K562 (cell line): ENCODE measurements at regions not wholly inside any gene's neighbourhood (a gene's known extent, or its start where the extent isn't known, plus 50 kb on each side); places are given as distances from the start of the nearest gene placed in this dataset.

Source experiments
- ATAC-seq: fragments of 200-7000 bp; cut with Tn5 transposase; 3 replicates; pipeline ENCODE4 v1.9.1; 2020; ENCODE audit warnings: moderate library complexity
- BruUV-seq: library from RNA; stranded (reverse); fragments of 400-500 nt; replicated peaks from 2 replicates; lab custom pipeline; 2021; lab: Mats Ljungman, UMichigan
- CTCF ChIA-PET: fragments of 300-600 bp; formaldehyde crosslinking; extraction: SDS; loops from one replicate; lab custom pipeline; 2021; ENCODE audit warnings: low intra/inter-chr PET ratio; lab: Yijun Ruan, JAX
- POLR2A ChIA-PET: fragments of 300-600, 350-650 bp; sonication (Branson Sonifier 250); formaldehyde crosslinking; extraction: SDS; loops from one replicate; lab custom pipeline; 2021; ENCODE audit warnings: antibody characterized with exemption, inconsistent platforms; lab: Yijun Ruan, JAX
- DNase-seq, 4 experiments: peaks; one replicate each; pipeline versions ENCODE4 v3.0.0 to v3.0.0-alpha.2; 2011 to 2018; ENCODE audit warnings: low spot score in 3 of 4, mixed read lengths in 3 of 4; ENCODE audit errors: extremely low read depth in 1 of 4
- FAIRE-seq: peaks from 2 replicates; lab custom pipeline; 2011; peaks lifted over from hg19 to GRCh38; lab: Jason Lieb, UNC
- H2AFZ ChIP-seq: 2 replicates; pipeline ENCODE4 v1.6.0; 2011; ENCODE audit warnings: low read depth, low read length, control low read depth, inconsistent platforms
- H3K27ac ChIP-seq: fragments of 200-600 bp; 3 replicates; pipeline ENCODE4 v1.8.0; 2011; ENCODE audit warnings: low read depth, mild to moderate bottlenecking, control low read depth, inconsistent platforms, low read length, moderate library complexity, mixed read lengths; ENCODE audit errors: extremely low read depth
- H3K27me3 ChIP-seq, 2 experiments: fragments of 300-600 bp in 1 of 2; 2 replicates in 1 of 2; 3 replicates in 1 of 2; pipeline versions ENCODE4 v1.6.0 to v1.8.0; 2011; ENCODE audit warnings: inconsistent platforms in 2 of 2, low read length in 2 of 2, mild to moderate bottlenecking in 1 of 2, mixed read lengths in 1 of 2, moderate library complexity in 1 of 2; ENCODE audit not compliant: control insufficient read depth in 2 of 2, insufficient read depth in 2 of 2
- H3K36me3 ChIP-seq: fragments of 300-600 bp; 3 replicates; pipeline ENCODE4 v1.8.0; 2011; ENCODE audit warnings: mild to moderate bottlenecking, low read length, inconsistent platforms; ENCODE audit not compliant: control insufficient read depth, insufficient read depth
- H3K4me1 ChIP-seq, 2 experiments: fragments of 200-600 bp in 1 of 2; replicated peaks in 1 of 2; 2 replicates in 1 of 2; 3 replicates in 1 of 2; pipeline versions ENCODE4 v1.5.1 to v1.8.0; 2011; ENCODE audit warnings: inconsistent platforms in 2 of 2, low read length in 2 of 2, mild to moderate bottlenecking in 1 of 2, mixed read lengths in 1 of 2, moderate library complexity in 1 of 2; ENCODE audit not compliant: control insufficient read depth in 2 of 2, insufficient read depth in 2 of 2
- H3K4me2 ChIP-seq: 2 replicates; pipeline ENCODE4 v1.6.1; 2011; ENCODE audit warnings: low read length, control low read depth, inconsistent platforms, mixed read lengths; ENCODE audit not compliant: insufficient read depth
- H3K4me3 ChIP-seq: fragments of 200-600 bp; sonication (generic), shearing (Covaris generic); 2 replicates; pipeline ENCODE4 v1.5.1; 2016; ENCODE audit warnings: control low read depth, inconsistent platforms
- H3K79me2 ChIP-seq: fragments of 200-600 bp; 3 replicates; pipeline ENCODE4 v1.8.0; 2011; ENCODE audit warnings: low read length, inconsistent platforms; ENCODE audit not compliant: control insufficient read depth, insufficient read depth
- H3K9ac ChIP-seq, 2 experiments: 2 replicates each; pipeline versions ENCODE4 v1.6.0 to v1.6.1; 2011; ENCODE audit warnings: low read depth in 2 of 2, low read length in 2 of 2, control low read depth in 1 of 2, inconsistent platforms in 1 of 2, mild to moderate bottlenecking in 1 of 2, mixed read lengths in 1 of 2; ENCODE audit not compliant: insufficient read depth in 1 of 2
- H3K9me1 ChIP-seq: one replicate; pipeline ENCODE4 v1.6.0; 2011; ENCODE audit warnings: inconsistent platforms, mild to moderate bottlenecking, low read length, moderate library complexity; ENCODE audit not compliant: control insufficient read depth, insufficient read depth
- H3K9me3 ChIP-seq: replicated peaks from 2 replicates; pipeline ENCODE4 v1.5.1; 2011; ENCODE audit warnings: low read depth, low read length, inconsistent platforms; ENCODE audit not compliant: control insufficient read depth, insufficient read depth
- H4K20me1 ChIP-seq: replicated peaks from 2 replicates; pipeline ENCODE4 v1.6.1; 2011; ENCODE audit warnings: low read length, inconsistent platforms, mixed read lengths; ENCODE audit not compliant: control insufficient read depth, insufficient read depth
- CBX1 ChIP-seq: sonication (generic); IDR thresholded peaks from 2 replicates; pipeline ENCODE4 v1.6.1; 2016; ENCODE audit warnings: antibody characterized with exemption, low read depth, mild to moderate bottlenecking
- CBX3 ChIP-seq, 2 experiments: IDR thresholded peaks; 1 replicate in 1 of 2; 2 replicates in 1 of 2; pipeline ENCODE4 v1.6.1; 2012; ENCODE audit warnings: inconsistent platforms in 2 of 2, low read length in 2 of 2, borderline replicate concordance in 1 of 2, control low read depth in 1 of 2
- KLF6 ChIP-seq: fragments of 250-450 bp; sonication (Bioruptor Pico); IDR thresholded peaks from 2 replicates; pipeline ENCODE4 v1.4.0; 2020; ENCODE audit warnings: mild to moderate bottlenecking, moderate library complexity, borderline replicate concordance
- U2AF2 ChIP-seq: fragments of 200-400 bp; formaldehyde crosslinking; optimal IDR thresholded peaks from 2 replicates; pipeline ENCODE3; 2017; ENCODE audit warnings: low read depth, mild to moderate bottlenecking, low read length
- ZKSCAN8 ChIP-seq: fragments of 200-800 bp; sonication (Bioruptor generic); IDR thresholded peaks from 2 replicates; pipeline ENCODE4 v1.6.1; 2016; ENCODE audit warnings: missing genetic modification characterization, missing compliant biosample characterization
- ZNF12 ChIP-seq: sonication (generic); formaldehyde crosslinking; IDR thresholded peaks from 2 replicates; pipeline ENCODE4 v1.4.0; 2020; ENCODE audit warnings: mild to moderate bottlenecking, missing genetic modification reagents
- WGBS: fragments of 100-300 bp; shearing (Covaris generic); methylation state at CpG from one replicate; pipeline ENCODE4 v1.1.6; 2016; ENCODE audit warnings: low coverage, mixed read lengths; ENCODE audit not compliant: insufficient coverage; ENCODE audit errors: missing lambda C conversion rate; 5-methylcytosine and 5-hydroxymethylcytosine counted together
- in situ Hi-C: fragments of 300-500 bp; cut with MboI; formaldehyde crosslinking; loops from 4 replicates; pipeline ENCODE4 v1.15.0; 2018; ENCODE audit warnings: inconsistent platforms, mixed read lengths
- intact Hi-C: fragments of 100-400 bp; cut with micrococcal nuclease; formaldehyde crosslinking; loops from 2 replicates; pipeline ENCODE4 v1.14.2; 2022
- TF ChIP-seq, protein P1 (sequence below): fragments of 150-350 bp; conservative IDR thresholded peaks from 2 replicates; pipeline ENCODE4 v1.6.1; 2014; ENCODE audit warnings: low read length
- TF ChIP-seq, protein P2 (sequence below): sonication (generic); formaldehyde crosslinking; IDR thresholded peaks from 2 replicates; pipeline ENCODE4 v1.8.0; 2023; ENCODE audit warnings: missing genetic modification reagents, mild to moderate bottlenecking, borderline replicate concordance
- TF ChIP-seq, protein P3 (sequence below), 2 experiments: IDR thresholded peaks; 2 replicates each; pipeline ENCODE4 v1.6.1; 2011; ENCODE audit warnings: borderline replicate concordance in 1 of 2, control low read depth in 1 of 2, low read depth in 1 of 2, low read length in 1 of 2, mild to moderate bottlenecking in 1 of 2, mixed read lengths in 1 of 2, moderate library complexity in 1 of 2; ENCODE audit not compliant: insufficient read depth in 1 of 2, insufficient read length in 1 of 2, poor library complexity in 1 of 2, severe bottlenecking in 1 of 2; ENCODE audit errors: extremely low read depth in 1 of 2

DNA sequence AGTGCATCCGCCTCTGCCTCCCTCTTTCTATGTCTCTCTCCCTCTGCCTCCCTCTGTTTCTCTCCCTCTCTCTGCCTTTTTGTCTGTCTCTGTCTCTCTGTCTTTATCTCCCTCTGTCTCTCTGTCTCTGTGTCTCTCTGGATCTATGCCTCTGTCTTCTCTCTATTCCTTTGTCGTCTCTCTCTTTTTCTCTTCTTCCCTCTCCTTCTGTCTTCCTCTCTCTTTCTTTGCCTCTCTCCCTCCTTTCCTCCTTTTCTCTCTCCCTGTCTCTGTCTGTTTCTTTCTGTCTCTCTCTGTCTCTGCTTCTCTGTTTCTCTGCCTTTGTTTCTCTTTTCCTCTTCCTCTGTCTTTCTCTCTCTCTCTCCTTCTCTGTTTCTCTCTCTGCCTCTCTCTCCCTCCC is 678.8 kb upstream of the NRP1 start (continued):
- no peak for TF ChIP-seq CBX3 (IDR thresholded peaks at IDR 0.05; ENCODE audit: borderline replicate concordance in 1 of 2, low read length in 2 of 2)
- TF ChIP-seq, all 486 proteins: peak for 0

DNA sequence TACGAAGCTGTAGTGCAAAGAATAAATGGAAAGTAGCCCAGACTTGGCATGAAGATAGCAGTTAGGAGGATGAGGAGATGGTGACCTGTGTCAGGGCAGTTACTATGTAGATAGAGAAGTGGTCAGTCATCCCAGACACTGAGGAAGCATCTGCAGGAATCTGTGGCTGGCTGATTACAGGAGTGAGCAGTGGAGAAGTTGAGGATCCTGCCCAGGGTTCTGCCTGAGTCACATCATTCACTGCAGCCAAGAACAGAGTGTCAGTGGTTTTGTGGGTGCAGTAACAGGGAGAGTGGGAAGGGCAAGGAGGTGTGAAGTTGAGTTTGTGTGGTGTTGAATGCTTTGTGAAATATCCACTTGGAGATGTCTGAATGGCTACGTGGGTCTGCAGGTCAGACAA is 676.4 kb upstream of the NRP1 start:
- ATAC-seq (no peak), FAIRE-seq (no peak), DNase-seq (no peak)
- H3K4me1 ChIP-seq, result no peaks in the 10 kb centered on the region
- ChIA-PET CTCF (no interaction called here), POLR2A (no interaction called here)
- H3K9ac ChIP-seq, result no peak overlapping the region
- TF ChIP-seq, protein P1, sequence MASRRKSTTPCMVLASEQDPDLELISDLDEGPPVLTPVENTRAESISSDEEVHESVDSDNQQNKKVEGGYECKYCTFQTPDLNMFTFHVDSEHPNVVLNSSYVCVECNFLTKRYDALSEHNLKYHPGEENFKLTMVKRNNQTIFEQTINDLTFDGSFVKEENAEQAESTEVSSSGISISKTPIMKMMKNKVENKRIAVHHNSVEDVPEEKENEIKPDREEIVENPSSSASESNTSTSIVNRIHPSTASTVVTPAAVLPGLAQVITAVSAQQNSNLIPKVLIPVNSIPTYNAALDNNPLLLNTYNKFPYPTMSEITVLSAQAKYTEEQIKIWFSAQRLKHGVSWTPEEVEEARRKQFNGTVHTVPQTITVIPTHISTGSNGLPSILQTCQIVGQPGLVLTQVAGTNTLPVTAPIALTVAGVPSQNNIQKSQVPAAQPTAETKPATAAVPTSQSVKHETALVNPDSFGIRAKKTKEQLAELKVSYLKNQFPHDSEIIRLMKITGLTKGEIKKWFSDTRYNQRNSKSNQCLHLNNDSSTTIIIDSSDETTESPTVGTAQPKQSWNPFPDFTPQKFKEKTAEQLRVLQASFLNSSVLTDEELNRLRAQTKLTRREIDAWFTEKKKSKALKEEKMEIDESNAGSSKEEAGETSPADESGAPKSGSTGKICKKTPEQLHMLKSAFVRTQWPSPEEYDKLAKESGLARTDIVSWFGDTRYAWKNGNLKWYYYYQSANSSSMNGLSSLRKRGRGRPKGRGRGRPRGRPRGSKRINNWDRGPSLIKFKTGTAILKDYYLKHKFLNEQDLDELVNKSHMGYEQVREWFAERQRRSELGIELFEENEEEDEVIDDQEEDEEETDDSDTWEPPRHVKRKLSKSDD, result no peak
- TF ChIP-seq, protein P2, sequence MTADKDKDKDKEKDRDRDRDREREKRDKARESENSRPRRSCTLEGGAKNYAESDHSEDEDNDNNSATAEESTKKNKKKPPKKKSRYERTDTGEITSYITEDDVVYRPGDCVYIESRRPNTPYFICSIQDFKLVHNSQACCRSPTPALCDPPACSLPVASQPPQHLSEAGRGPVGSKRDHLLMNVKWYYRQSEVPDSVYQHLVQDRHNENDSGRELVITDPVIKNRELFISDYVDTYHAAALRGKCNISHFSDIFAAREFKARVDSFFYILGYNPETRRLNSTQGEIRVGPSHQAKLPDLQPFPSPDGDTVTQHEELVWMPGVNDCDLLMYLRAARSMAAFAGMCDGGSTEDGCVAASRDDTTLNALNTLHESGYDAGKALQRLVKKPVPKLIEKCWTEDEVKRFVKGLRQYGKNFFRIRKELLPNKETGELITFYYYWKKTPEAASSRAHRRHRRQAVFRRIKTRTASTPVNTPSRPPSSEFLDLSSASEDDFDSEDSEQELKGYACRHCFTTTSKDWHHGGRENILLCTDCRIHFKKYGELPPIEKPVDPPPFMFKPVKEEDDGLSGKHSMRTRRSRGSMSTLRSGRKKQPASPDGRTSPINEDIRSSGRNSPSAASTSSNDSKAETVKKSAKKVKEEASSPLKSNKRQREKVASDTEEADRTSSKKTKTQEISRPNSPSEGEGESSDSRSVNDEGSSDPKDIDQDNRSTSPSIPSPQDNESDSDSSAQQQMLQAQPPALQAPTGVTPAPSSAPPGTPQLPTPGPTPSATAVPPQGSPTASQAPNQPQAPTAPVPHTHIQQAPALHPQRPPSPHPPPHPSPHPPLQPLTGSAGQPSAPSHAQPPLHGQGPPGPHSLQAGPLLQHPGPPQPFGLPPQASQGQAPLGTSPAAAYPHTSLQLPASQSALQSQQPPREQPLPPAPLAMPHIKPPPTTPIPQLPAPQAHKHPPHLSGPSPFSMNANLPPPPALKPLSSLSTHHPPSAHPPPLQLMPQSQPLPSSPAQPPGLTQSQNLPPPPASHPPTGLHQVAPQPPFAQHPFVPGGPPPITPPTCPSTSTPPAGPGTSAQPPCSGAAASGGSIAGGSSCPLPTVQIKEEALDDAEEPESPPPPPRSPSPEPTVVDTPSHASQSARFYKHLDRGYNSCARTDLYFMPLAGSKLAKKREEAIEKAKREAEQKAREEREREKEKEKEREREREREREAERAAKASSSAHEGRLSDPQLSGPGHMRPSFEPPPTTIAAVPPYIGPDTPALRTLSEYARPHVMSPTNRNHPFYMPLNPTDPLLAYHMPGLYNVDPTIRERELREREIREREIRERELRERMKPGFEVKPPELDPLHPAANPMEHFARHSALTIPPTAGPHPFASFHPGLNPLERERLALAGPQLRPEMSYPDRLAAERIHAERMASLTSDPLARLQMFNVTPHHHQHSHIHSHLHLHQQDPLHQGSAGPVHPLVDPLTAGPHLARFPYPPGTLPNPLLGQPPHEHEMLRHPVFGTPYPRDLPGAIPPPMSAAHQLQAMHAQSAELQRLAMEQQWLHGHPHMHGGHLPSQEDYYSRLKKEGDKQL (CRISPR knock-in tag), result no peak
- TF ChIP-seq U2AF2 (no peak), ZKSCAN8 (CRISPR knock-in tag) (no peak), ZNF12 (CRISPR knock-in tag) (no peak), KLF6 (CRISPR knock-in tag) (no peak), CBX1 (no peak)
- TF ChIP-seq, protein P3, sequence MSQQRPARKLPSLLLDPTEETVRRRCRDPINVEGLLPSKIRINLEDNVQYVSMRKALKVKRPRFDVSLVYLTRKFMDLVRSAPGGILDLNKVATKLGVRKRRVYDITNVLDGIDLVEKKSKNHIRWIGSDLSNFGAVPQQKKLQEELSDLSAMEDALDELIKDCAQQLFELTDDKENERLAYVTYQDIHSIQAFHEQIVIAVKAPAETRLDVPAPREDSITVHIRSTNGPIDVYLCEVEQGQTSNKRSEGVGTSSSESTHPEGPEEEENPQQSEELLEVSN (IDR thresholded peaks at IDR 0.05; ENCODE audit: borderline replicate concordance in 1 of 2, extremely low read depth in 1 of 2, insufficient read depth in 1 of 2, insufficient read length in 1 of 2, low read depth in 1 of 2, low read length in 1 of 2, poor library complexity in 1 of 2, severe bottlenecking in 1 of 2), result peak in 1 of 2 experiments; percentile 22
- no peak overlapping the region for H2AFZ ChIP-seq
- no peak overlapping the region for H3K27ac ChIP-seq
- no peaks in the 10 kb centered on the region for H3K9me1 ChIP-seq
- no peak overlapping the region for H3K4me2 ChIP-seq
- in situ Hi-C loops, result loop anchor here (10.0 kb wide), 1 partner anchor 1044 kb away; no protein-coding TSS in a partner anchor
- WGBS, result 0% methylated on average over 2 of the region's 2 CpGs
- no TSS peak for BruUV-seq
- no peaks in the 10 kb centered on the region for H3K9me3 ChIP-seq
- H4K20me1 ChIP-seq, result no peaks in the 10 kb centered on the region
- H3K4me3 ChIP-seq, result no peak overlapping the region
- no peaks in the 10 kb centered on the region for H3K27me3 ChIP-seq
- H3K36me3 ChIP-seq, result no peaks in the 10 kb centered on the region
- H3K79me2 ChIP-seq, result no peaks in the 10 kb centered on the region
- intact Hi-C loops, result no loop called here
